Heart right ventricle (tissue), 16 donors: ENCODE measurements at regions not wholly inside any gene's neighbourhood (a gene's known extent, or its start where the extent isn't known, plus 50 kb on each side); places are given as distances from the start of the nearest gene placed in this dataset.

Source experiments
- ATAC-seq, 8 donors: fragments of 200-7000 bp; cut with Tn5 transposase; one replicate each; pipeline ENCODE4 v1.9.1; 2020; ENCODE audit warnings: mild to moderate bottlenecking in 8 of 8, moderate library complexity in 8 of 8, moderate number of reproducible peaks in 1 of 8
- DNase-seq, 2 donors: peaks; one replicate each; pipeline ENCODE4 v3.0.0-alpha.2; 2020
- H3K27ac ChIP-seq, 10 donors: fragments of 200-600 bp; sonication (generic) in 2 of 10; one replicate each; pipeline versions ENCODE4 v1.5.0 to v1.8.0; 2020 to 2022; ENCODE audit warnings: mild to moderate bottlenecking in 3 of 10
- H3K27me3 ChIP-seq, 7 donors: fragments of 200-600 bp; one replicate each; pipeline ENCODE4 v1.8.0; 2021 to 2022; ENCODE audit warnings: mild to moderate bottlenecking in 2 of 7
- H3K36me3 ChIP-seq, 9 donors: fragments of 200-600 bp; sonication (generic) in 1 of 9; one replicate each; pipeline versions ENCODE4 v1.5.0 to v1.8.0; 2020 to 2022; ENCODE audit warnings: mild to moderate bottlenecking in 2 of 9
- H3K4me1 ChIP-seq, 9 donors: fragments of 200-600 bp; sonication (generic) in 1 of 9; one replicate each; pipeline versions ENCODE4 v1.5.0 to v1.8.0; 2020 to 2022; ENCODE audit warnings: mild to moderate bottlenecking in 4 of 9
- H3K4me3 ChIP-seq, 10 donors: fragments of 200-600 bp; sonication (generic) in 2 of 10; one replicate each; pipeline versions ENCODE4 v1.5.0 to v1.8.0; 2020 to 2022; ENCODE audit warnings: mild to moderate bottlenecking in 7 of 10, moderate library complexity in 2 of 10
- H3K9me3 ChIP-seq, 11 donors: fragments of 200-600 bp in 10 of 11; sonication (generic) in 2 of 11; one replicate each; pipeline versions ENCODE4 v1.5.0 to v1.8.0; 2013 to 2022; ENCODE audit warnings: mild to moderate bottlenecking in 2 of 11, control low read depth in 1 of 11, moderate library complexity in 1 of 11
- CTCF ChIP-seq, 9 donors: fragments of 200-600 bp; sonication (generic) in 2 of 9; IDR thresholded peaks; one replicate each; pipeline versions ENCODE4 v1.5.0 to v1.8.0; 2021 to 2022; ENCODE audit warnings: antibody characterized with exemption in 9 of 9, mild to moderate bottlenecking in 5 of 9, moderate library complexity in 1 of 9
- WGBS, 2 donors: extraction: QIAGEN DNeasy Blood & Tissue Kit; methylation state at CpG; one replicate each; pipeline ENCODE4 v1.1.7; 2013; ENCODE audit warnings: inconsistent platforms in 1 of 2; 5-methylcytosine and 5-hydroxymethylcytosine counted together
- intact Hi-C, 10 donors: fragments of 100-400 bp; cut with DNase I; formaldehyde crosslinking; loops; one replicate each; pipeline versions ENCODE4 v1.11.1 to v1.14.2; 2022
- donor health status: Arrhythmogenic right ventricular cardiomyopathy.
- donor health status: ischemic (EF 13 %, LVEDD 7.1; RV severe dilation, severe dysfunction).
- donor health status: healthy with polysubstance abuse.
- donor health status: DM: no; HTN: yes; CAD: no.
- donor health status: DM: no; HTN: no; CAD: no.
- donor health status: ischemic (EF 25% LVEDD 6.9; RV normal size, moderate dysfunction).
- donor health status: ischemic (EF 25% LVEDD 5.7; RV mildly dilated, moderate dysfunction).
- donor health status: healthy.
- donor health status: DM: yes; HTN: yes; CAD: no.
- donor health status: Ischemic cardiomyopathy.
- donor health status: ischemic (EF 35%, LVEDD 5.7; RV mildly dilated, moderate dysfunction).
- donor health status: nonischemic (EF 11% LVEDD 7.7; RV severe dilation, severe dysfunction).
- donor health status: DM: yes; HTN: yes; CAD: no.
- donor health status: PGD.
- donor health status: ischemic (EF 29% LVEDD 5.4; RV normal size, mild dysfunction).
- donor health status: nonischemic (EF 23%, LVEDD 6.1; RV moderate dilation, normal function).

GRCh38 chr16:52633230-52633629, 86.3 kb upstream of the TOX3 start:
- DNase-seq, result no peak
- H3K9me3 ChIP-seq, result peaks cover 0 to 32% (median 4%) of the 10 kb centered on the region in 11 donors
- no peaks in the 10 kb centered on the region for H3K27me3 ChIP-seq
- no peaks in the 10 kb centered on the region for H3K4me1 ChIP-seq
- ATAC-seq, result no peak
- H3K27ac ChIP-seq, result no peak overlapping the region
- TF ChIP-seq CTCF (IDR thresholded peaks at IDR 0.05), result no peak
- H3K36me3 ChIP-seq, result no peaks in the 10 kb centered on the region
- intact Hi-C loops, result no loop called here
- WGBS, 2 donors, result 86 to 87% methylated on average over 6 of the region's 6 CpGs
- H3K4me3 ChIP-seq, result no peak overlapping the region

- WGBS, 2 donors, result 87 to 89% methylated on average over 2 of the region's 2 CpGs
- intact Hi-C loops, result no loop called here
Measured at GRCh38 chr16:52631711-52632110, 84.8 kb upstream of the TOX3 start.

GRCh38 chr16:52630711-52631110, 83.8 kb upstream of the TOX3 start:
- Histone ChIP-seq H3K27ac (no peak overlapping the region), H3K9me3 (peaks cover 0 to 18% (median 0%) of the 10 kb centered on the region in 11 donors), H3K4me3 (no peak overlapping the region), H3K27me3 (peaks cover 0 to 3% (median 0%) of the 10 kb centered on the region in 7 donors), H3K4me1 (no peaks in the 10 kb centered on the region), H3K36me3 (no peaks in the 10 kb centered on the region)
- intact Hi-C loops, result no loop called here
- TF ChIP-seq CTCF (IDR thresholded peaks at IDR 0.05), result no peak
- no peak for ATAC-seq
- no peak for DNase-seq
- WGBS, 2 donors, result 69 to 78% methylated on average over 2 of the region's 2 CpGs

More at GRCh38 chr16:52631711-52632110, 84.8 kb upstream of the TOX3 start:
- ATAC-seq, result no peak
- peaks cover 0 to 28% (median 4%) of the 10 kb centered on the region in 11 donors for H3K9me3 ChIP-seq
- H3K36me3 ChIP-seq, result no peaks in the 10 kb centered on the region
- no peaks in the 10 kb centered on the region for H3K27me3 ChIP-seq
- no peak for TF ChIP-seq CTCF (IDR thresholded peaks at IDR 0.05)
- H3K4me1 ChIP-seq, result no peaks in the 10 kb centered on the region
- no peak overlapping the region for H3K27ac ChIP-seq
- no peak overlapping the region for H3K4me3 ChIP-seq
- DNase-seq, result no peak

GRCh38 chr16:52629296-52629695, 82.4 kb upstream of the TOX3 start:
- DNase-seq (no peak), ATAC-seq (no peak)
- WGBS, 2 donors, result 64 to 68% methylated on average over 4 of the region's 4 CpGs
- peaks cover 0 to 6% (median 0%) of the 10 kb centered on the region in 7 donors for H3K27me3 ChIP-seq
- no peak overlapping the region for H3K4me3 ChIP-seq
- H3K27ac ChIP-seq, result no peak overlapping the region
- peaks cover 0 to 6% (median 0%) of the 10 kb centered on the region in 11 donors for H3K9me3 ChIP-seq
- no peaks in the 10 kb centered on the region for H3K4me1 ChIP-seq
- intact Hi-C loops, result no loop called here
- no peaks in the 10 kb centered on the region for H3K36me3 ChIP-seq
- no peak for TF ChIP-seq CTCF (IDR thresholded peaks at IDR 0.05)
